Limb (tissue), 2 donors: ENCODE measurements at regions not wholly inside any gene's neighbourhood (a gene's known extent, or its start where the extent isn't known, plus 50 kb on each side); places are given as distances from the start of the nearest gene placed in this dataset.
A peak's percentile ranks its signal among the peaks of the same experiment; 100 is the strongest.
"Not testable (repeated sequence)": the region's sequence is repeated elsewhere in the genome, so short reads cannot be mapped to it uniquely, and the experiment has no call there.

Source experiments
- DNase-seq, 2 donors: peaks; one replicate each; pipeline ENCODE4 v3.0.0-alpha.2; 2016; ENCODE audit errors: extremely low spot score in 2 of 2

DNA sequence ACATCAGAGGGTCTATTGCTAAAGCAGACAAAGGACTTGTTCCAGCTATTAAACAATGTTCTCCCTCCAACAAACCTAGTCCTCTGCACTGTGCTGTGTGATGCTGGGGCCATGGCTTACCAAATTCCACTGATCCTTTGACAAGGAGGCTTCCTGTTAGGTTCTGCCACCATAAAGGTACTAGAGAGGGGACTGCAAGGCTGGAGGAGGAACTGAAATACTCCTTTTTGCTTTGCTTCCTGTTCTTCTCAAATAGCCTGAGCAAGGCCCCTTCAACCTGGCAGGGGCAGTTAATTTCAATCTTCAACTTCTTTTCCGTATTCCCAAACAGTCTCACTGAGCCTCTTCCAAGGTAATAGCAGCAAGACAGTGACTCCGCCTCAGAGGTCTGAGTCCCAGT is 286.4 kb upstream of the IRAK1BP1 start:
- no peak for DNase-seq

DNA sequence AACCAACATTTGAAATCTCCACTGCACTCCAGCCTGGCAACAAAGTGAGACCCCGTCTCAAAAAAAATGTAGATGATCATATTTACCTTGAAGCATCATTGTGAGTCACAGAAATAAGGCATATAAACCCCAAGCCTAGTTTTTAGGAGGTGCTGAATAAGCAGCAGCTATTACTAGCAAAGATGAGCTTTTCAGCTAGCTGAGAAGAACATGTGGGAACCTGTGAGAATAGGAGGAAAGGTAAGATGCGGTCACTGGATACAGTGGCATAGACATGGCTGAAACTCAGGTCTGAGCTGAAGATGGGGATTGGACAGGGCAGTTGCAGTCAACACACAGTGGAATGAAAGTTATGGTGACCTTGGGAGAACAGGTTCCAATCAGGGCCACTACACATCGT is 284.3 kb upstream of the IRAK1BP1 start:
- no peak for DNase-seq

DNA sequence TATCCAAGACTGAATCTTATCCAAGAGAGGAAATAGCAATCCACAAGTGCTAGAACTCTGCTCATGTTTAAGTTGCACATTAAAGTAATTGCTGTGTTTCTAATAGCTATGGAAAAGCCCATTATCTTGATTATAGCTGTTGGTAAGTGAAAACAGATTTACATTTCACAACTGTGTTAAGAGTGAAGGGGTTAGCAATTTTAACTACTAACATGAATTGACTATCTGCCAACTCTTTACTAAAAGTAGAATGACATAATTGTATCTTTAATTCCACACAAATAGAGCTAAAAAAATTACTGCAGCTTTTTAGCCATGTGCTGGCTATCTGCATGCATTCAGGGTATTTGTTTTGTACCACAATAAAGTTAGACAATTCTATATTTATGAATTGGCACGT is 277.9 kb upstream of the IRAK1BP1 start:
- DNase-seq = no peak

DNA sequence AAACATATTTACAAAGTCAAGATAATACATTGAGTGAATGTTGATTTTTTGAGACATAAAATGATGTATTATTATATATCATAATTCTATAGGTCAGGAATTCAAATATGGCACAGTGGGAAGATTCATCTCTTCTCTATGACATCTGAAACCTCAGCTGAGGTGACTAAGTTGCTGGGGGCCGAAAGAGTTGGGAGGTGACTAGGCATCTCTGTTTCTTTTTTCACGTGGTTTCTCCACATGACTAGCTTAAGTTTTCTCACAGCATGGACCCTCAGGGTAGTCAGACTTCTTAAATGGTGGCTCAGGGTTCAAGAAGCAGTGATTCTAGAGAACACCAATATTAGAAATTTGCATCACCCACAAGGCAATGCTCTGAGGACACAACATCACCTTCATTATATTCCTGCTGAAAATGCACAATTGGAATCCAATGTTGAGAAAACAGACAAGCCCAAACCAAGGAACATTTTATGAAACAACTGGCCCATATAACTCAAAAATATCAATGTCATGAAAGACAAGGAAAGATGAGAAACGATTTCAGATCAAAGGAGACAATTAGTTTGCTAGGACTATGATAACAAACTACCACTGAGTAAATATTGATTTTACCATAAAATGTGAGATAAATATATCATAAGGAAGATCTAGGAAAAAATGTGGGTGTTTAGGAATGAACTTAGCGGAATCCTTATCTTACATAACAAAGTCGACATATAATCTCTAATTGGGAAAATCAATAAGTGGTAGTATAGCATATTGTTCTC is 273.3 kb upstream of the IRAK1BP1 start:
- DNase-seq = no peak

DNA sequence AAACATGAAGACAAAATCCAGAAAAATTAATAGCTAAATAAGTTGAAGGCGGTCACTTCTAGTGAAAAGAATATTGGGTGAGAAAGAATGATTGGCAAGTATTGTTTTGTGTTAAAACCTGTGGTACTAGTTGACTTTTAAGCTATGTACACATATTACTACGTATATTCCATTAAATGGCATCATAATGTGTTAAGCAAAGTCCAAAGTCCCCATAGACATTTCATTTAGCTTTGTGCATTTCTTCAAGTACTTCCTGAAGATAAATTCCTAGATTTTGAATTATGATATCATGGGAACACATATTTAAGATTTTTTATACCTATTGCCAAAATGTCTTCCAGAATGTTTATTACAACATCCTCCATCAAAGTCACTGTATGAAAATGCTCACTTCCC is 272.7 kb upstream of the IRAK1BP1 start:
- no peak for DNase-seq

DNA sequence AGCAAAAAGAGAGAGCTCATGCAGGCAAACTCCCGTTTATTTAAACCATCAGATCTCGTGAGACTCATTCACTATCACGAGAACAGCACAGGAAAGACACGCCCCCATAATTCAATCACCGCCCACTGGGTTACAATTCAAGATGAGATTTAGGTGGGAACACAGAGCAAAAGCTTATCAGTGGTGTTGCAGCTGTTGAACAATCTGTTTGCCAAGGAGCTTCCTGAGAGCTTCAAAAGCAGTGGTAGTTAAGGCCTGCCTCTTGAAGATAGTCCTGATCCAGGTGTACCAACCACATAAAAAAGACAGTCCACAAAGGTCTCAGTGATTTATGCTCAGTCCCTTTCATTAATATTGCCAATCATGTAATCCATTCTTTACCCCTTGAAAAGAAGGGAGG is 269.4 kb upstream of the IRAK1BP1 start:
- DNase-seq = no peak

GRCh38 chr6:78598966-78599365 is 268.4 kb upstream of the IRAK1BP1 start:
- DNase-seq = no peak

- DNase-seq = no peak
Measured at GRCh38 chr6:78599526-78599925, 267.8 kb upstream of the IRAK1BP1 start.

DNA sequence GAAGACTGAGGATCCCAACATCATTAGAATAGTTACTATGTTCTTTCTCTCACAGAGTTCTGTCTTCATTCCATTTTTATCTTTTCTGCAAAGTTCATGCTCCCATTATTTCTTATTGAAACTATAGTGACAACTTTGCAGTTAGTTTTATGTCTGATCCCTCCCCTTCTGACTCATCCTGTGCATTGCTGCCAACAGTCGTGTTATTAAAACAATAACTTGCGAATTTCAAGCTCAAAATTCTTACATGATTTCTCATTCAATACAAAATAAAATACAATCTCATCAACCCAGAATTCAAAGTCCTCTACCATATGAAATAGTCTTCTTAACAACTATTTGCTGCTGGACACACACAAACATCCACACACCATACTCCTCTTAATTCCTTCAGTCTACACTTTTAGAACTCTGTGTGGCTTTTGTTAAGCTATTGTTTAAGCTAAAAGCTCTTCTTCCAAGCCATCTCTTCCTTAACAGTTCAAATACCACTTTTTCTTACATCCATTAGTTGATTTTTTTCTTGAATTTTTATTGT is 261.4 kb upstream of the IRAK1BP1 start:
- no peak for DNase-seq

DNA sequence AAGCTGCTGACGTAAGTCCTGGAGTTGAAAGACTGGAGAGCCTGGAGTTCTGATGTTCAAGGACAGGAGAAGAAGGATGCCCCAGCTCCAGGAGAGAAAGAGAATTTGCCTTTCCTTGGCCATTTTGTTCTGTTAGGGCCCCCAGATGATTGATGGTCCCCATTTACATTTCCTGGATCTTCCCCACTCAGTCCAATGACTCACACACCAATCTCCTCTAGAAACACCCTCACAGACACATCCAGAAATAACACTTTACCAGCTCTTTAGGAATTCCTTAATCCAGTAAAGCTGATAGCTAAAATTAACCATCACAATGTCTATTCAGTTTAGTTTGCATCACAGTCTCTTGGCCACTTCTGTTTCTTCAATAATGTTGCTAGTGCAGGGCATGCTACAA is 260.2 kb upstream of the IRAK1BP1 start:
- no peak for DNase-seq

DNA sequence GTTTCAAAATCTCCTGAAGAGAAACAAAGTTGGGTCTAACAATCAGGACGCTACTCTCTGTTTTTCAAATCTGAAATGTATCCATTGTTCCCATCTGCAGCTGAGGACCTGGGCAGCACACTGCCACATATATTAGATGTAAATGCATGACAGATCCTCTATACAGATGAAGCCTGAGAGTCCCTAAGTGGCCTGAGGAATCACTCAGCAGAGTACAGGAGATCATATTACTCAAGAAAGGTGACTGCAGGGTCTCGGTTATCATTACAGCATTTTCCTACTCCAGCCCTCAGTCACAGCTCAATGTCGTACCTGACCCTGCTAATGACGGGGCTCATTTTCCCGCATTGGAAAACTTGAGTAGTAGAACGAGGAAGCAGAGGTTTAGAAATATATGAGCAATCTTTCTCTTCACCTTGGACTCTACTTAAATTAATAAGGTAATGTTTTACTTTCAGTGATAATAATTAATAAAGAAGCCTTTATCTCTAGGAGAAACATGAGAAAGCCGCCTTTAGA is 256.2 kb upstream of the IRAK1BP1 start:
- no peak for DNase-seq

DNA sequence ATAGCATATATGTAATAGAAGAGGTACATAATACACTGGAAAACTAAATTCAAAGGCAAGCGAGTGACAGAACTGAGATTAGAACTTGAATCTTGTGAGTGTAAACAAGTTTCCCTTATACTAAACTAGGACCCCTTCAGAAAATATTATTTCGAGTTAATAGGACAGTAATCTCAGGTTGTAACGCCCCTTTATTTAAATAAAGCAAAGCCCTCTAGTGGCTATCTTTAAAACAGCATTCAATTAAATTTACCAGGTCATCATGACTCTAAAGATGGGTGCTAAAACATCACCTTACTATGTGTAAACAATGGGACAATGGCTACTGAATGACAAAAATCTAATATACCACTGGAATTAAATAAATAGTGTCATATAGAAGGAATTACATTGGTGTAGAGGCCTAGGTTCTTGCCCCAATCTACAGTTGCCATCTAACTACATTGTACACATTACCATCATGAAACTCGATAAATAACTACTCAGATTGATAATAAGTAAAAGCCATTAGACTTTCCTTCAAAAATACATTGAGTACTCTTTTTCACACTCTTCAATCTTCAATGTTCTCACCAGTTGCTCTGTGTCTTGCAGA is 255.4 kb upstream of the IRAK1BP1 start:
- no peak for DNase-seq

GRCh38 chr6:78614961-78615360 is 252.4 kb upstream of the IRAK1BP1 start:
- no peak for DNase-seq

- no peak for DNase-seq
Measured at GRCh38 chr6:78615430-78615904, 251.9 kb upstream of the IRAK1BP1 start.

DNA sequence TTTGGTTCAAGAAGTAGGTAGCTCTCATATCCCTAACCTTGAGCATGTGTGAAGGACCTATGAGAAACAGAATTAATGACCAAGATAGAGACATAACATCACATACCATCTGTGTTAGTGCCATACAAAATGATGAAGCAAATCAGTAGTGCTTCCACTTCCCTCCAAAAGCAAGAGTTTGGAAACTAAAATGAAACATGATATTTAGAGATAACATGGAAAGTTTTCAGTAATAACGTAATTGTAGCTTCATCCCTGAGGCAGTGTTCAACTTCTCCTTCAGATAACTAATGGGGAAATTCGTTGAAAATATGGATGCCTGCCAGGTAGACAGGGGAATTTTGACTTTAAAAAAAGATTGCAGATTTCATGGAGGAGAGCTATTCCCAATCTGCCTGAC is 248.4 kb upstream of the IRAK1BP1 start:
- no peak for DNase-seq

GRCh38 chr6:78623554-78623953 is 243.8 kb upstream of the IRAK1BP1 start:
- DNase-seq = no peak

GRCh38 chr6:78629154-78629721 is 238.1 kb upstream of the IRAK1BP1 start:
- peak in 1 of 2 donors; percentile 48 for DNase-seq

DNA sequence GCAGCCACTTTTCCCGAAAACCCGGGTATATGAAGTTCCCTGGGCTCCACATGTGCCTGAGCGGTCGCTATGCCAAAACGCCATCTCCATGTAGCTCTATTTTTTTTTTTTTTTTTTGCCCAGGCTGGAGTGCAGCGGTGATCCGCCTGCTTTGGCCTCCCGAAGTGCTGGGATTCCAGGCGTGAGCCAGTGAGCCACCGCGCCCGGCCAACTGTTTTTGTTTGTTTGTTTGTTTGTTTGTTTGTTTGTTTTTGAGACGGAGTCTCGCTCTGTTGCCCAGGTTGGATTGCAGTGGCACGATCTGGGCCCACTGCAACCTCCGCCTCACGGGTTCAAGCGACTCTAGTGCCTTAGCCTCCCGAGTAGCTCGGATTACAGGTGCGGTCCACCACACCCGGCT is 237.5 kb upstream of the IRAK1BP1 start:
- no peak for DNase-seq

GRCh38 chr6:78631976-78632375 is 235.4 kb upstream of the IRAK1BP1 start:
- DNase-seq = no peak

GRCh38 chr6:78639111-78640110 is 227.9 kb upstream of the IRAK1BP1 start:
- DNase-seq = no peak

DNA sequence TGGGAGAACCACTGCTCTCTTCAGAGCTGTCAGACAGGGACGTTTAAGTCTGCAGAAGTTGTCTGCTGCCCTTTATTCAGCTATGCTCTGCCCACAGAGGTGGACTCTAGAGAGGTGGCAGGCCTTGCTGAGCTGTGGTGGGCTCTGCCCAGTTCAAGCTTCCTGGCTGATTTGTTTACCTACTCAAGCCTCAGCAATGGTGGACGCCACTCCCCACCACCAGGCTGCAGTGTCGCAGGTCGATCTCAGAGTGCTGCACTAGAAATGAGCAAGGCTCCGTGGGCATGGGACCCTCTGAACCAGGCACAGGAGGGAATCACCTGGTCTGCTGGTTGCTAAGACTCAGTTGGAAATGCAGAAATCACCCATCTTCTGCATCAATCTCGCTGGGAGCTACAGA is 223.4 kb upstream of the IRAK1BP1 start:
- not testable (repeated sequence) for DNase-seq
